PFSK-1 (cell line): ENCODE measurements at regions not wholly inside any gene's neighbourhood (a gene's known extent, or its start where the extent isn't known, plus 50 kb on each side); places are given as distances from the start of the nearest gene placed in this dataset.

Experiments used
- FOXP2 ChIP-seq: optimal IDR thresholded peaks from 2 replicates; pipeline ENCODE3; 2011; ENCODE audit warnings: borderline replicate concordance, control low read depth, inconsistent platforms; ENCODE audit not compliant: insufficient read depth; ENCODE audit errors: extremely low read length, extremely low read depth
- POLR2AphosphoS5 ChIP-seq: IDR thresholded peaks from 2 replicates; pipeline ENCODE4 v1.6.1; 2012; ENCODE audit warnings: low read depth, mild to moderate bottlenecking, control low read depth, low read length, moderate library complexity
- REST ChIP-seq, 2 experiments: IDR thresholded peaks; 2 replicates each; pipeline versions ENCODE4 v1.6.1 to v1.8.0; 2011 to 2012; ENCODE audit warnings: low read depth in 2 of 2, low read length in 2 of 2, control low read depth in 1 of 2, inconsistent platforms in 1 of 2, mild to moderate bottlenecking in 1 of 2, moderate library complexity in 1 of 2; ENCODE audit not compliant: insufficient read depth in 1 of 2
- SIN3A ChIP-seq: IDR thresholded peaks from 2 replicates; pipeline ENCODE4 v1.6.1; 2012; ENCODE audit warnings: mild to moderate bottlenecking, low read length, moderate library complexity, borderline replicate concordance; ENCODE audit not compliant: insufficient read depth
- TAF1 ChIP-seq: IDR thresholded peaks from 2 replicates; pipeline ENCODE4 v1.6.1; 2012; ENCODE audit warnings: low read length, control low read depth, borderline replicate concordance; ENCODE audit not compliant: insufficient read depth

- TF ChIP-seq POLR2AphosphoS5 (no peak), FOXP2 (no peak), SIN3A (no peak), TAF1 (no peak), REST (IDR thresholded peaks at IDR 0.05; ENCODE audit: insufficient read depth in 1 of 2, low read depth in 2 of 2, low read length in 2 of 2) (no peak)
Observed at GRCh38 chr3:160154596-160154995, 70.6 kb upstream of the C3orf80 start.
